DOHH2 (cell line): ENCODE measurements at regions not wholly inside any gene's neighbourhood (a gene's known extent, or its start where the extent isn't known, plus 50 kb on each side); places are given as distances from the start of the nearest gene placed in this dataset.

Experiments used
- H3F3A ChIP-seq: fragments of 200-600 bp; sonication (generic), shearing (Covaris generic); 2 replicates; pipeline ENCODE4 v1.6.0; 2016; ENCODE audit warnings: antibody characterized with exemption, mild to moderate bottlenecking; ENCODE audit not compliant: control insufficient read depth, insufficient read depth
- H3K27ac ChIP-seq: fragments of 200-600 bp; sonication (generic); 2 replicates; pipeline ENCODE4 v1.5.1; 2014; ENCODE audit warnings: low read depth, mild to moderate bottlenecking, low read length, moderate library complexity
- H3K27me3 ChIP-seq: fragments of 200-600 bp; sonication (generic); 2 replicates; pipeline ENCODE4 v1.6.1; 2014; ENCODE audit warnings: mild to moderate bottlenecking, low read length, mixed read lengths; ENCODE audit not compliant: control insufficient read depth
- H3K36me3 ChIP-seq: fragments of 200-600 bp; sonication (generic); 2 replicates; pipeline ENCODE4 v1.6.1; 2014; ENCODE audit warnings: mild to moderate bottlenecking, low read length, moderate library complexity, mixed read lengths; ENCODE audit not compliant: control insufficient read depth
- H3K4me1 ChIP-seq: fragments of 200-600 bp; sonication (generic); 2 replicates; pipeline ENCODE4 v1.6.1; 2014; ENCODE audit warnings: mild to moderate bottlenecking, low read length, mixed read lengths; ENCODE audit not compliant: control insufficient read depth
- H3K4me2 ChIP-seq: fragments of 200-600 bp; sonication (generic); 2 replicates; pipeline ENCODE4 v1.6.0; 2014; ENCODE audit warnings: mild to moderate bottlenecking, low read length, moderate library complexity
- H3K4me3 ChIP-seq: fragments of 200-600 bp; sonication (generic); 2 replicates; pipeline ENCODE4 v1.5.1; 2014; ENCODE audit warnings: mild to moderate bottlenecking, low read length, mixed read lengths
- H3K79me2 ChIP-seq: fragments of 200-600 bp; sonication (generic); 2 replicates; pipeline ENCODE4 v1.6.1; 2014; ENCODE audit warnings: mild to moderate bottlenecking, low read length, mixed read lengths; ENCODE audit not compliant: control insufficient read depth
- H3K9me2 ChIP-seq: fragments of 200-600 bp; sonication (generic); replicated peaks from 2 replicates; pipeline ENCODE4 v1.6.1; 2014; ENCODE audit warnings: mild to moderate bottlenecking, low read length, mixed read lengths; ENCODE audit not compliant: control insufficient read depth
- H3K9me3 ChIP-seq: fragments of 200-600 bp; sonication (generic); 2 replicates; pipeline ENCODE4 v1.6.1; 2014; ENCODE audit warnings: antibody characterized with exemption, low read length, mixed read lengths; ENCODE audit not compliant: control insufficient read depth, insufficient read depth
- H4K20me1 ChIP-seq: fragments of 200-600 bp; sonication (generic); 2 replicates; pipeline ENCODE4 v1.6.0; 2014; ENCODE audit warnings: low read depth, mild to moderate bottlenecking, antibody characterized with exemption, low read length, moderate library complexity; ENCODE audit not compliant: control insufficient read depth, insufficient read depth
- EZH2phosphoT487 ChIP-seq: fragments of 200-600 bp; sonication (generic); IDR thresholded peaks from 2 replicates; pipeline ENCODE4 v1.6.1; 2017; ENCODE audit warnings: borderline replicate concordance, mild to moderate bottlenecking, antibody characterized with exemption, low read length, moderate library complexity, mixed read lengths
- TF ChIP-seq, protein P1 (sequence below): fragments of 200-600 bp; sonication (generic); IDR thresholded peaks from one replicate; pipeline ENCODE4 v1.5.1; 2014; ENCODE audit warnings: antibody characterized with exemption, mild to moderate bottlenecking, low read depth, low read length; ENCODE audit not compliant: poor library complexity, severe bottlenecking

DNA sequence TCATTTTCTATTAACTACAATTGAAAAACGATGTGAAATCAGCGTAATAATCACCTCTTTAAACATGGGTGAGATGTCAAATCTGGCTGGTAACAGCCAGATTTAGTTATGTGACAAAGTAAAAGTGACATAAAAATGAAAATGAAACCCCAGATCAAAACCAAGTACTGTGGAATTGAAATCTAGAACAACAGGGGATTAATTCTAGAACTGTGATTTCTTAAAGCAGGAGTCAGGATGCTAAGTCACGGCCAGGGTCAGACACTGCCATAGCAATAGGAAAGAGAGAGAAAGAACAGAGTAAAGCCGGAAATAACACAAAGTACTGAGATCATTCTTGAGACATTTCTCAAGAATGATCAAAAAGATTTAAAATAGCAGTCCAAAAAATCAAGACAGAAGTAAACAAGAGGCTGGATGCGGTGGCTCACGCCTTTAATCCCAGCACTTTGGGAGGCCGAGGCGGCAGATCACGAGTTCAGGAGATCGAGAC, 1183.7 kb upstream of the NXPH2 start:
- H3K27me3 ChIP-seq, result no peaks in the 10 kb centered on the region
- H3K36me3 ChIP-seq, result no peaks in the 10 kb centered on the region
- H3K9me2 ChIP-seq, result no peaks in the 10 kb centered on the region
- no peaks in the 10 kb centered on the region for H4K20me1 ChIP-seq
- no peak overlapping the region for H3K4me3 ChIP-seq
- no peaks in the 10 kb centered on the region for H3K79me2 ChIP-seq
- H3K9me3 ChIP-seq, result no peaks in the 10 kb centered on the region
- H3F3A ChIP-seq, result no peaks in the 10 kb centered on the region
- H3K4me1 ChIP-seq, result no peaks in the 10 kb centered on the region
- H3K27ac ChIP-seq, result no peak overlapping the region
- TF ChIP-seq, protein P1, sequence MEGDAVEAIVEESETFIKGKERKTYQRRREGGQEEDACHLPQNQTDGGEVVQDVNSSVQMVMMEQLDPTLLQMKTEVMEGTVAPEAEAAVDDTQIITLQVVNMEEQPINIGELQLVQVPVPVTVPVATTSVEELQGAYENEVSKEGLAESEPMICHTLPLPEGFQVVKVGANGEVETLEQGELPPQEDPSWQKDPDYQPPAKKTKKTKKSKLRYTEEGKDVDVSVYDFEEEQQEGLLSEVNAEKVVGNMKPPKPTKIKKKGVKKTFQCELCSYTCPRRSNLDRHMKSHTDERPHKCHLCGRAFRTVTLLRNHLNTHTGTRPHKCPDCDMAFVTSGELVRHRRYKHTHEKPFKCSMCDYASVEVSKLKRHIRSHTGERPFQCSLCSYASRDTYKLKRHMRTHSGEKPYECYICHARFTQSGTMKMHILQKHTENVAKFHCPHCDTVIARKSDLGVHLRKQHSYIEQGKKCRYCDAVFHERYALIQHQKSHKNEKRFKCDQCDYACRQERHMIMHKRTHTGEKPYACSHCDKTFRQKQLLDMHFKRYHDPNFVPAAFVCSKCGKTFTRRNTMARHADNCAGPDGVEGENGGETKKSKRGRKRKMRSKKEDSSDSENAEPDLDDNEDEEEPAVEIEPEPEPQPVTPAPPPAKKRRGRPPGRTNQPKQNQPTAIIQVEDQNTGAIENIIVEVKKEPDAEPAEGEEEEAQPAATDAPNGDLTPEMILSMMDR, result no peak
- TF ChIP-seq EZH2phosphoT487, result no peak
- no peak overlapping the region for H3K4me2 ChIP-seq

DNA sequence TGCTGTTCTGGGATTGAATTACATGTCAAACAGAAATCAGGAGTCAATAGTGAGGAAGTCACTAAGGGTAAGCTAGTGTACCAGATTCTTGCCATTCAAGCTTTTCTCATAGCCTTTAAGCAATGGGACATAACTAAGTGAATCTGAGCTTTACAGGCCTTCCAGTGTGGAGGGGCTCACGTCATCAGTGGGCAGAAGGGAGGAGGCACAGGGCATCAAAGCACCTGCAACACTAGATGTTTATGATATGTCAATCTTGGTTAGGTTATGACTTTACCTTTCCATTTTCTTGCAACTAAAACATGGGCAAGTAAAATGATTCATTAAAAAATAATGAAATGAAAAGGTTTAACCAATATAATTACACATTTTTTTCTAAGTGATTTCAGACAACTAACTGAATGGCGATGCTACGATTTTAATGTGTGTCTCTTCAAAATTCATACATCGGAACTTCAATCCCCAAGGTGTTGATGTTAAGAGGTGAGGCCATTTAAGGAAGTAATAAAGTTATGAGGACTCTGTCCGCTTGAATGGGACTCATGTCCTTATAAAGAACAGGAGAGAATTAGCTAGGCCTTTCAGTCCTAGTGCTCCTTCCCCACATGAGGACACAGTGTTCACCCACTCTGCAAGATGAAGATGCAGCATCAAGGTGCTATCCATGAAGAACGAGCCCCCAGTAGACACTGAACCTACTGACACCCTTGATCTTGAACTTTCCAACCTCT, 1169.2 kb upstream of the NXPH2 start:
- H4K20me1 ChIP-seq, result no peaks in the 10 kb centered on the region
- H3K27ac ChIP-seq, result no peak overlapping the region
- no peaks in the 10 kb centered on the region for H3K4me1 ChIP-seq
- no peaks in the 10 kb centered on the region for H3K9me3 ChIP-seq
- H3K79me2 ChIP-seq, result no peaks in the 10 kb centered on the region
- no peaks in the 10 kb centered on the region for H3K27me3 ChIP-seq
- H3F3A ChIP-seq, result no peaks in the 10 kb centered on the region
- no peak for TF ChIP-seq EZH2phosphoT487
- TF ChIP-seq, protein P1, result no peak
- no peak overlapping the region for H3K4me2 ChIP-seq
- no peaks in the 10 kb centered on the region for H3K9me2 ChIP-seq
- H3K36me3 ChIP-seq, result no peaks in the 10 kb centered on the region
- no peak overlapping the region for H3K4me3 ChIP-seq

DNA sequence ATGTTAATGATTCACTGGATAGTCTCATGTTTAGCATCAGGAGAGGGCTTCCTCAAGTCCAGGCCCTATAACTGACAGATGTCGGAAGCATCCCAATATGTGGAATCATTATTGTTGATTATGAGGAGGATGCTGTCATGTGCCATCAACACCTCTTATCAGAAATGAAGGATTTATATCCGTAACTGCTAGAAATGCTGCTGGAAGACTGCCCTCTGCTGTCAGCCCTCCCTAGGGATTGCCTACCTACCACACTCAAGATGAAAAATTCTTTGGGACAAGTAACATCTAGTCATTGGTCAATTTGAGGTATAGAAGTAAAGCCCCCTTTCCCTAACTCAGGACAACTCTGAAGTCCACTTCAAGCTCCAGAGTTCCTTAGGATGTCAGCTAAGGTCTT, 1166.5 kb upstream of the NXPH2 start:
- no peaks in the 10 kb centered on the region for H3K79me2 ChIP-seq
- no peaks in the 10 kb centered on the region for H3K4me1 ChIP-seq
- H3K27ac ChIP-seq, result no peak overlapping the region
- no peaks in the 10 kb centered on the region for H3F3A ChIP-seq
- no peaks in the 10 kb centered on the region for H3K9me3 ChIP-seq
- H3K4me2 ChIP-seq, result no peak overlapping the region
- no peaks in the 10 kb centered on the region for H3K9me2 ChIP-seq
- no peak overlapping the region for H3K4me3 ChIP-seq
- no peak for TF ChIP-seq EZH2phosphoT487
- TF ChIP-seq, protein P1, result no peak
- no peaks in the 10 kb centered on the region for H3K27me3 ChIP-seq
- H3K36me3 ChIP-seq, result no peaks in the 10 kb centered on the region
- H4K20me1 ChIP-seq, result no peaks in the 10 kb centered on the region

DNA sequence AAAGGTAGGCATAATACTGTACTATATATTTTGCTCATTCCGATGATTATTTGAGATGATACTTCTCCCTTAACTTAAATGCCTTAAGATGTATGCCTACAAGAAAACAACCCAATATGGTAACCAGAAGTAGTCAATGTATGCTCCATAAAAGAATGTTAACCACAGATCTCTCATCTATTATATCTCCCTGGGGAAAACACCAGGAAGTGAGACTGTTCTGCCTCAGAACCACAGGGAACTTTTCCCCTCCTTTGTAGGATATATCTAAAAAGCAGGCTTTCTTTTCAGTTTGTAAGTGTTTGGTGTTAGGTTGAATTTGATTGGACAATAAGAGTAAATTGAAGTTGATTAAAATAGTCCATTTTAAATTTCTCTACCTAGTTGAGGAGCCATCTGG, 1160.5 kb upstream of the NXPH2 start:
- no peak overlapping the region for H3K4me2 ChIP-seq

More for the DNA sequence above, 1160.5 kb upstream of the NXPH2 start:
- H3F3A ChIP-seq, result no peaks in the 10 kb centered on the region
- no peak overlapping the region for H3K27ac ChIP-seq
- no peaks in the 10 kb centered on the region for H3K79me2 ChIP-seq
- H3K4me3 ChIP-seq, result no peak overlapping the region
- TF ChIP-seq, protein P1, result no peak
- TF ChIP-seq EZH2phosphoT487, result no peak
- H4K20me1 ChIP-seq, result no peaks in the 10 kb centered on the region
- H3K27me3 ChIP-seq, result no peaks in the 10 kb centered on the region
- no peaks in the 10 kb centered on the region for H3K36me3 ChIP-seq
- no peaks in the 10 kb centered on the region for H3K9me3 ChIP-seq
- H3K4me1 ChIP-seq, result no peaks in the 10 kb centered on the region
- H3K9me2 ChIP-seq, result no peaks in the 10 kb centered on the region
